ENCODE measurements at regions not wholly inside any gene's neighbourhood (a gene's known extent, or its start where the extent isn't known, plus 50 kb on each side); places are given as distances from the start of the nearest gene placed in this dataset.

- no peak for DNase-seq
Measured at GRCh38 chr7:86970986-86971385, 88.5 kb downstream of the ELAPOR2 start.

- DNase-seq = no peak
Measured at GRCh38 chr7:86970547-86970946, 88.9 kb downstream of the ELAPOR2 start.

GRCh38 chr7:86969865-86970264 lies 89.6 kb downstream of the ELAPOR2 start:
- no peak for DNase-seq

- DNase-seq = no peak
Measured at GRCh38 chr7:86968618-86969017, 90.8 kb downstream of the ELAPOR2 start.

- DNase-seq = no peak
Measured at GRCh38 chr7:86966916-86967315, 92.5 kb downstream of the ELAPOR2 start.

- no peak for DNase-seq
Measured at GRCh38 chr7:86965727-86966120, 93.7 kb downstream of the ELAPOR2 start.

GRCh38 chr7:86964973-86965726 lies 94.3 kb downstream of the ELAPOR2 start:
- no peak for DNase-seq

GRCh38 chr7:86963599-86964230 lies 95.7 kb downstream of the ELAPOR2 start:
- peak; percentile 22 for DNase-seq

- no peak for DNase-seq
Measured at GRCh38 chr7:86962623-86963022, 96.8 kb downstream of the ELAPOR2 start.

- DNase-seq = no peak
Measured at GRCh38 chr7:86961686-86962085, 97.8 kb downstream of the ELAPOR2 start.

- no peak for DNase-seq
Measured at GRCh38 chr7:86958380-86958779, 101.1 kb downstream of the ELAPOR2 start.

GRCh38 chr7:86956567-86956966 lies 102.9 kb downstream of the ELAPOR2 start:
- no peak for DNase-seq

GRCh38 chr7:86955895-86956503 lies 103.5 kb downstream of the ELAPOR2 start:
- no peak for DNase-seq

GRCh38 chr7:86954971-86955370 lies 104.5 kb downstream of the ELAPOR2 start:
- DNase-seq = no peak

- no peak for DNase-seq
Measured at GRCh38 chr7:86953653-86954336, 105.7 kb downstream of the ELAPOR2 start.

- DNase-seq = no peak
Measured at GRCh38 chr7:86953219-86953618, 106.2 kb downstream of the ELAPOR2 start.

- no peak for DNase-seq
Measured at GRCh38 chr7:86951895-86952294, 107.6 kb downstream of the ELAPOR2 start.

GRCh38 chr7:86950944-86951343 lies 108.5 kb downstream of the ELAPOR2 start:
- no peak for DNase-seq

GRCh38 chr7:86950360-86950759 lies 109.1 kb downstream of the ELAPOR2 start:
- no peak for DNase-seq

- no peak for DNase-seq
Measured at GRCh38 chr7:86949779-86950260, 109.6 kb downstream of the ELAPOR2 start.

- no peak for DNase-seq
Measured at GRCh38 chr7:86949052-86949778, 110.2 kb downstream of the ELAPOR2 start.

- DNase-seq = no peak
Measured at GRCh38 chr7:86947929-86948328, 111.5 kb downstream of the ELAPOR2 start.

GRCh38 chr7:86943447-86943846 lies 116.0 kb downstream of the ELAPOR2 start:
- DNase-seq = no peak
